Medulla oblongata (tissue), 1 donor: ENCODE measurements at regions not wholly inside any gene's neighbourhood (a gene's known extent, or its start where the extent isn't known, plus 50 kb on each side); places are given as distances from the start of the nearest gene placed in this dataset.

ENCODE experiments used
- DNase-seq: peaks from one replicate; pipeline ENCODE4 v3.0.0-alpha.2; 2015; ENCODE audit errors: extremely low spot score

DNA sequence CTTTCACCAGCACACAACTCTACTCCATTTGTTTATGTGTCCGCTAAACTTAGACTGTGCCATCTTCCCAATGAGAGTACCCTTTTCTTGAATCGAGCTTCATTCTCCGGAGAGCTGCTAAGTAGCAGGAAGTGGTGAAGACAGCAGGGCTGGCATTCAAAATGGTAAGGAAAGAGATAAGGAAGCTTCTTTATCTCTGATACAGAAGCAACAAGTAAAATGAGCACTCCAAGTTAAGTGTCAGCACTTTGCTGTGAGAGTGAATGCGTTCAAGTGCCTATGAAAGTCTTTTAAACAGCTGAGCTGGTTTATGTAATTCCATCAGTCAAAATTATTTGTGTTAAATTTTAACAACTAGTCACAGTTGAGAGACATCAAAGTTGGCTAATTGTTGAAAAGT, 386.8 kb upstream of the PTPRD start:
- no peak for DNase-seq

DNA sequence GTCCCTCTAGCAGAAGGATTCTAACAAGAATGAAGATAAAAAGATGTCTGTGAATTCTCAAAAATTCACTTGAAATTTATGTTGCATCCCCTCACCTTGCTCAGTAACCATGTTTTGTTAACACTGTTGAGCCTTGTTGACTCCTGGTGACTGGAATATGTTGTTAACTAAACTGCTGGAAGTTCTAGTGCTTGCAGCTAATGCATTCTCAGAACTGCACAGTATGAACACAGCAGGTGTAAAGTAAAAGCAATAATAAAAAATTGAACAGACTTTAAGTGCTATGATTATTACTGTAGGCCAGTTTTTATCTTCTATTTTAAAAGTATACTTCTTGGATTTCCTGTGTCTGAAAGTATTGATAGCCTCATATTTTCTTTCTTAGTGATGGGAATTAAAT, 388.7 kb upstream of the PTPRD start:
- no peak for DNase-seq

DNA sequence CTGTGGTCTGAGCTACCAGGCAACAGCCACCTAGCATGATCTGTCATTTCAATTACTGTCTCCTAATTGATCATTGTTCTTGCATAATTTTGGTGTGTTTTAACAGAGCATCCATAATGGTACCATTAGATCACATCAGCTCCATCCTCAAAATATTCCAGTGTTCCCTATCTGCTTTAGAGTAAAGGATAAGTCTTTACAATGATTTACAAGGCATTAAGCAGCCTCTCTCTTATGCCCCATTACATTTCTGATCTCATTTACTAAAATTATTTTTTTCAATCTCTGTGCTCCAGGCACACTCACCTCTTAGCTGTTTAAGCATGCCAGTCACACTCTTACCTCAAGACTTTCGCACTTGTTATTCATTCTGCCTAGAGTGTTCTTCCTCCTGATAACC, 389.9 kb upstream of the PTPRD start:
- no peak for DNase-seq

DNA sequence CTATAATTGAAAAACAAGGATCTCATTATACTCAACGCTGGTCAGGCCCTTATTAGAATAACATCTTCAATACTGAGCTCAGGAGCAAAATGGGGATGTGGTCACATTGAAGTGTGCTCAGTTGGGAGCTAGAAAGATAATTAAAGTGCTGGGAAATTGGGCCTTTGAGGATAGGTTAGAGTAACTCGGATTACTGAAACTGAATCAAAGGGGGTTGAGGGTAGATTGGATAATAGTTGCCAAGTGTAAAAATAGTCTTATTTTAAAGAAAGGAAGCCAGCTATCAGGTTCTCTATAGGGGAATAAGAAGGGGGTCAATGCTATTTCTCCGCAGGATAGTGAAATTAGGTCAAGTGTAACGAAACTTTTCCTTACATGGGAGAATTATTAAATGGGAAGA, 391.0 kb upstream of the PTPRD start:
- no peak for DNase-seq

DNA sequence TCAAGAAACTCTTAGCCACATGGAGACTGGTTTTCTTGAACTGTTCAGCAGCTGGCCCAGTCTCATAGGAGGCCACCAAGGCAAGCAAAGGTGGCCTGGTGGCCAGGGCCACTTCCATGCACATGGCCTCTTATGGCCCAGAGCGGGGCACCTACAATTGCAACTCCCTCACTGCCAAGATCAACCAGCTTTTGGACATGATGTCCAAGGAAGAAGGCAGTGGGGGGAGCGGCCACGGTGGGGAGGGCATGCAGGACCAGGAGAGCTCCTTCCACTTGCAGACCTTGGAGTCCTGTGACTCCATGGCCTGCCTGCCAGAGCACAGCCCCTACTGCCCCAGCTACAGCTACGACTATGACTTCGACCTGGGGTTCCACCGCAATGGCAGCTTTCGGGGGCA, 398.9 kb upstream of the PTPRD start:
- DNase-seq, result no peak

DNA sequence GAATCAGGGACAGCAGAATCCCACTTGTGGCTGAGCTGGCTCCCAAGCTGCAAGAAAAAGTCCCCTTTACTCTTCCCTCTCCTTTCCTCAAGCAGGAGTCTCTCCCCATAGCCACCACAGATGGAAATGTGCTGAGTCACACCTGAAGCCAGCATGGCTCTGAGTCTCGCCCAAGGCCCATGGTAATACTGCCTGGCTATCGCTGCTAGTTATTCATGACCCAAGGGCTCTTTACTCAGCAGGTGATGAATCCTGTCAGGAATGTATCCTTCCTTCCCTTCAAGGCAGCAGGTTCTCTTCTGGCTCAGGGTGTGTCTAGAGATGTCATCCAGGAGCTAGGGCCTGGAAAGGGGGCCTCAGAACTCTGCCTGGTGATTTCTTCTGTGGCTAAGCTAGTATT, 403.3 kb upstream of the PTPRD start:
- DNase-seq, result no peak

DNA sequence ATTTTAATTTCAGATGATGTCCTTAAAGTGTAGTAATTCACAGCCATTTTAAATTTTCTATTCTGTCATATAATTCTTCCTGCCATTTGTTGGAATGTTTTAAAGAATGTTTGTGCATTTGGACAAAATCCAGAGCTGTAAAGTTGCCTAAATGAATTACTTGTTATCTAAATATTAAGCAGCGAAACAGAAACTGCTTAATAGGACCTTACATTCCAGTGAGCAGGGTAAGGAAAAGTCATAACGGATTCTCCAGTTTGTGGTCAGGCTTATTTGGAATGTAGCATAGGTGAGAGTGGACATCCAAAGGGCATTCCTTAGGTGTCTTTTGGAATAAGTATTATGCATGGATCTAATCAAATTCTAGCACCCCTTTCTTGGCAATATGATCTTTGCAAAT, 410.4 kb upstream of the PTPRD start:
- no peak for DNase-seq

DNA sequence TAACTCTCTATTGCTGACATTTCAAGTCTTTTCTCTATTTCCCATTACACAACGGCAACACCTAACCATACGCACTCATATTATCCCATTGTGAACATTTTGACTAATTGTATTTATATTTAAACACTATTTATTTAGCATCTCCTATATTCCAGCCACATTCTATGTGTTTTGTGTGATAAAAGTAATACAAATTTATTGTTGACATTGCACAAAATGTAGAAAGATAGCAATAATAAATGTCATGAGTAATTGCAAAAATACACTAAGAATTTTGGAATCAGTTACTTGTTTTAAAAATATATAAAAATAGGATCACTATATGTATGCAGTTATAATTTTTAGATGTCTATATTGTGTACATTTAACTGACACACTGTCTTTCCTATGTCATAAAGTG, 413.0 kb upstream of the PTPRD start:
- no peak for DNase-seq

DNA sequence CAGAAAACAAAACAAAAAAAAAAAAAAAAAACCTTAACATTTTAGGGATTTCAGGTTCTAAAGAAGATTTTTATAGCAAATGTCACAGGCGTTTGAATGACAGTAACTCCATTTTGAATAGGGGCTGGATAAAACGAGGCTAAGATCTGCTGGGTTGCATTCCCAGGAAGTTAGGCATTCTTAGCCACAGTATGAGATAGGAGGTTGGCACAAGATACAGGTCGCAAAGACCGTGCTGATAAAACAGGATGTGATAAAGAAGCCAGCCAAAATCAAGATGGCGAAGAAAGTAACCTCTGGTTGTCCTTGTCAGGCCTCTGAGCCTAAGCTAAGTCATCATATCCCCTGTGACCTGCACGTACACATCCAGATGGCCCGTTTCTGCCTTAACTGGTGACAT, 425.6 kb upstream of the PTPRD start:
- DNase-seq, result no peak

DNA sequence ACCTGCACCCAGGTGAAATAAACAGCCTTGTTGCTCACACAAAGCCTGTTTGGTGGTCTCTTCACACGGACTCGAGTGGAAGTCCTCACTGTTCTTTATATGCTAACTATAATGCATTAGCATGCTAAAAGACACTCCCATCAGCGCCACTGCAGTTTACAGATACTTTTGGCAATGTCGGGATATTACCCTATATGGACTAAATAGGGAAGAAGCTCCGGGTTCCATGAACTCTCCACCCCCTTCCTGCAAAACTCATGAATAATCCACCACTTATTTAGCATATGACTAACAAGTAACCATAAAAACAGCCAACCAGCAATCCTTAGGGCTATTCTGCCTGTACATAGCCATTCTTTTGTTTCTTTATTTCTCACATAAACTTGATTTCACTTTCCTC, 426.2 kb upstream of the PTPRD start:
- no peak for DNase-seq

DNA sequence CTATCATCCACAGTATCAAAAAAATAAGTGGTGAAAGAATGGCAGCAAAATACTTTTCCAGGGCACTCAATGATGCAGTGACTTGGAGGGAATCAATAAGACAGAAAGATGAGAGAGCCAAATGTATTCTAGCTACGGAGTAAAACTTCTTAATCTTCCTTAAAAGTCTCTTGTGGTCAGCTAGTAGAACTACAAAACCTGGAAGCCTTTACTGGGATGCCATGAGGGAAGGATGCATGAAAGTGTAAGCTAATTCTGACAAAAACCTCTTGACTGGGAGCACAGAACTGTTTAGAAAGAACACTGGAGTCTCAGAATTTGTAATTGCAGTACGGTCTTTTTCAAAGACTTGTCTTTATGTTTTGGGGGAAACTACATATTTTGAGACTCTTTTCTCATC, 432.8 kb upstream of the PTPRD start:
- DNase-seq, result no peak

DNA sequence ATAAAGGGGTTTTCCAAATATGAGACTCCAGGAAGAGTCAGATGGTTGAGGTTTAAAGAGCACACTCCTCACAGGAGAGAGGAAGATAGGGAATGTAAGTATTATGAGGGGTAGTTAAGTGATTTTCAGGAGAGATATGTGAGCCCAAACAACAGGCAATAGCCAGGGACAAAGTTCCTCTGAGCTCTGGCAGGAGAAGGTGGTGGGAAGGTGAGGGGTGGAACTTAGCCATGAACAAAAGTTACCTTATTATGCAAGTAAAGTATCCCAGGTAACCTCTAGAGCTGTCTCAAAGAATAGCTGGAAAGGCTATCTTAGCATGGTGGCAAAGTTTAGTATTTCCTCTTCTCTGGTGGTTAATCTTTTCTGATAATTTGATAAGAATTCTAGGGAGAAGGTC, 450.5 kb upstream of the PTPRD start:
- DNase-seq, result no peak

DNA sequence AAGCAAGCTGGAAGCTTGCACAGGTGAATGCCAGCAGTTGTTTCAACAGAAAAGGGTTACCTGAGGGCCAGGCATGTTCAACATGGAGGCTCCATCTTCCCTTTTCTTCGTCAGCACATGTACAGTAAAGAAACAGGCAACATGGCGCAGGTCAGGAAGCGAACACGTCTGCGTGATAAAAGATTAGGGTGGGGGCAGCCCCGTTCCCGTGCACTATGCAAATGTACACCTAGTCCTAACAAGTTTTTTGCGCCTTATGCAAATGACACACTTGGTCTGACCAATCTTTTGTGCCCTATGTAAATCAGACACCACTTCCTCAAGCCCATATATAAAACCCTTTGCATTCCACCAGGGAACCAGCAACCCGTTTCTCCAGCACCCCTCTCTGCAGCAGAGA, 452.1 kb upstream of the PTPRD start:
- DNase-seq, result no peak

DNA sequence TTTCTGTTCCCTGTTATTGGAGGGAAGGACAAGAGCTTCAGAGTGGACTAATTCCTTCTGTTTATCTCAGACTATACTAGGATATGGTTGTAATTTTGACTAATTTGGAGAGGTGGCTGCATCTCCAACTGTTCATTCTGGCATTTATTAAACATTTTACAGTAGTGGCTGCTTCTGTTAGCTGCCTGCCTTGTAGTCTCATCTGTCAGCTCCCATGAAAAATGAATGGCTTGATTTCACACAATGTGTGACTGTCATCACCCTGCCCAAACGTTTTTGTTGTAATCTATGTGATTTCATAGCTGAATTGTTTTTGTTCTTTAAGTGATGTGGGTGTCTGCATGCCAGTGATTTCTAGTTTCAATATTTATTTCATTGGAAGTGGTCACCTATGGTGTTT, 459.4 kb upstream of the PTPRD start:
- no peak for DNase-seq

DNA sequence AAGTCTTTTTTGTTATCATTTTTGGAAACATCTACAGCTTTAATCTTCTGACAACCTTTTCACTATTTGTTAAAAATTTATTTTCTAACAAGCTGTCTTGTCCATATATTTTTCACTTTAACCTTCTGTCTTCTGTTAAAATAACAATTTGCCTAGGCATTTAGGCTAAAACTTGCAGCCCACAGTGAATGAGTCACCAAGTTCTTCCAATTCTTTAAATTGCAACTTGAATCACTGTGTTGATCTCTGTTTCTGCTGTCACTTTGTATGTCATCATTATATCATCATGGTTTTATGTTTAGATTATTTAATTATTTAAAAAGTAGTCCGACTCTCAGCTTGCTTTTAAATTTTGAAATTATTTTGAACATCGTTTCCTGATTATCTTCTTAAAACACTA, 473.8 kb upstream of the PTPRD start:
- DNase-seq, result no peak

DNA sequence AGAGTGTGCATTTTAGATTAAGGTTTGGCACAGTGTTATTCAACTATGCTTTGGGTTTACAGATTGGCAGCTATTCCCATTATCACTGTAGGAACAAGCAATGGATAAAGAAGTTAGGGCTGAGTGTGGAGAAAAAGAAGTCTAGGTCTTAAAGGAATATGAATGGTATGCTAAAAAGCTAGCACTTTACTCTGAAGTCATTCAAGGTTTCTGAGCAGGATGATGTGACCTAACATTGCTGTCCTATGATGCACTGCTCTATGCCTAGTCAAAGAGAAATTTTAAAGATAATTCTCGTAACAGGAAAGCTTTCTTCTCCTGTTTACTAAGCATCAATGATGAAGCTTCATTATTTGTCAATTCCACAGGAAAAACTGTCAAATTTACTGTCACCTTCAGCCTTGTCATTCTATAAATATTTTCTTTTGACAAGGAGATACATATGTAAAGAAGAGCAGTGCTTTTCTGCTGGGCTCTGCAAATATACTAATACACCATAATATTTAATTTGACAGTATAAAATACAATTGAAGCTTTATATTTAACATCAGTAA, 476.1 kb upstream of the PTPRD start:
- DNase-seq, result no peak

DNA sequence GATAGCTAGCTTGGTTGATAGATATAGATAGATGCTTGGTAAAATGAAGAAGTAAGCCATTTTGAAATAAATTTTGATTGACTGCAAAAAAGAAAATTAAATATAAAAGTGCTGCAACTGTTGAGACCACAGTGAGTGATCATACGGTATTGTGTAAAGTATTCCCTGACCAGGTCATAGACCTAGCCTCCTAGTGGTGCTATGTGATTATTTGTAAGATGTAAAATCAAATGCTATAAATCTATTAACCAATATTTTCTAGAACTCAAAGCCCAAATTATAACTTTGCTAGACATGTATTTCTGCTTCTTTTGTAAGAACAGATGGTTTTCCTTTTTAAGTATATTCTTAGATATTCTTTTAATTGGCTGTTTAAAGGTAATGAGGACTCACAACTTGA, 480.2 kb upstream of the PTPRD start:
- DNase-seq, result no peak

DNA sequence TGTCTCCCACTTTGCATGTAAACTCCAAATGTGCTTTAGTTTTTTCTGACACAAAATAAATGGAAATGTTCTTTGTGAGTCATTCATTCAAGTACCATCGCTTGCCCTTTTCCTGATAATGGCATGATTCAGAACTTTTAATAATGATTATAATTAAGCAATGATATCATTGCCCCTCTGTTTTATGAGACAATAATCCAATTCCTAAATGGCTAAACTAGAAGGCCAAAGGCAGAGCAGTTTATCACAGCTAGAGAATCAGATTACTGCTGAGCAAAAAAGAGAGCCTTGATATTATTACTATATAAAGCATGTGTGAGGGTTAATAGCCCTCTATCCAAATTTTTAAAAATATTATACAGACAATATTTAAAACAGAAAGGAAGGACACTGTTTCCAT, 484.2 kb upstream of the PTPRD start:
- DNase-seq, result no peak

DNA sequence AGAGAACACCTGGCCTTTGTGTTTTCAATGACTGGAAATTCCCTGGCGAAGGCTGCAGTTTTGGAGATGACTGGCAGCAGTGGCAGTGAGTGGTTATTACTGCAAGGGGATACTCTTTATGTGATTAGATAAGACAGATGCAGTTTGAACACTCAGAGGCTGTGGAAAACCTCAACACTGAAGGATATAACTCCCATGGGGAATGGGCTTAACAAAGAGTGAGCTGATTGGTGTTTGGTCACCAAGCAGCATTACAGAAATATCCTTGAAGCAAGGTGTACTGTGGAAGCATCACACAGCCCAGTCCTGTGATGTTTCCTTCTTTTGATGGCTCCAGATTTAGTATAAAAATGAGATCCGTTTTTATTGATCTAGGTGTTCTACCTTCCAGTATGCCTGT, 490.7 kb upstream of the PTPRD start:
- no peak for DNase-seq

DNA sequence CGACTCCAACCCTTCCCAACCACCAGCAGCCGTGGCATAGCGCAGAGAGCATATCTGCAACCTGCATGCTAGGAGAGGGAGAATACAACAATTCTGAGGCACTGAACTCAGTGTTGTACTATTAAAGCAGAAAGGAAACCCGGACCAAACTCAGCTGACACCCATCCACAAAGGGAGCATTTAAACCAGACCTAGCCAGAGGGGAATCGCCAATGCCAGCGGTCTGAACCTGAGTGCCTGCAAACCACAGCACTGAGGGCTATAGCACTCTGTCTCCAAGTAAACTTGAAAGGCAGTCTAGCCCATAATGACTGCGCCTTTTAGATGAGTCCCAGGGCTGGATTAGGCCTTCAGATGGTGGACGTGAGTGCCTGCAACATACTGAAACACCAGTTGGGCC, 494.4 kb upstream of the PTPRD start:
- DNase-seq, result no peak

DNA sequence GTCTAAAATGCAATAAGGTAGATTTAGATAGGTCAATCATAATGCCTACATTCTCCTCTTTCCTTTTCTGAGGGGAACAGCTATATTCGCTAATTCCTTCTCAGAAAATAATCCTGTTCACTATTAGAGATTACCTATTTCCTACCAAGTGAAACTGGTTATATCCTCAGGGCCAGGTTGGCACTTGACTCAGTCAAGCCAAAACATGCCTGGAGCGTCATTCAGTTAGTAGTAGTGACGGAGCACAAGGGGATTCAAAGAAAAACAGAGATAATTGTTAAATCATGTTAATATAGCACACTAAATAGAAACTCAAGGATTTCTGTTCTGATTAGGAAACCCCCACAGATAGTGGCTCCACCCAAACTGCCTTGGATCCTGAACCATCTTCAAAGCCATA, 515.4 kb upstream of the PTPRD start:
- no peak for DNase-seq

DNA sequence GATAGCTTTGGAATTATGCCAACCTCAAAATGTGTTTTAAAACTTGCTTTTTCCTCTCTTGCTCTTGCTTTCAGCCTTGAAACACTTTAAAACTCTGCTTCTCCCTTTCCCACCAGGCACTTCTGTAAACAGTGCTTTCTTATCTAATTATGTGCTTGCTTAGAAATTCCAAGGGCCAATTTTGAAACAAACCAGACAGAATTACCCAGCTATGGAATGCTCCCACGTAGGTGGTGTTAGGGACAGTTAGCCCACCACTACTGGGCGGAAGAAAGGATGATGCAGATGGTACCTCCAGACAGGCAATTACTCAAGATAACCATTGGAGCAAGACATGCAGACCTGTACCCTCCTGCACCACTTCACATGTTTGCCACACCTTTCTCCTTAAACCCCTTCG, 523.0 kb upstream of the PTPRD start:
- DNase-seq, result no peak

DNA sequence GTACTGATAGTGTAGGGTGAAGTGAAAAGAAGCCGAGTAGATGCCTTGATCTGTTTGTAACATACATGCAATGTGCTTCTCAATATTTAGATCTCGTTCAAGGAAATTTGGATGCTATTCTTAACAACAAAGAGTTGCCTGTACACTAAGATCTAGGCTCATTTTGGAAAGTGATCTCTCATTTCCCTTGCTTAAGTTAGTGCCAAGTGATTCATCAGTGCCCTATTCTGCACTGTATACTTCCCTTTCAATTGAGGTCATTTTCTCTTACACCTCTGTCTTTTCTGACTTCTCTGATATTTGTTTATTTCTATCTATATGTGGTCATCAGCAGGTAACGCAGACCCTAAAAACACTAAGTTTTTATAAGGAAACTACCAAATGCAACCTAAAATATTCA, 528.6 kb upstream of the PTPRD start:
- DNase-seq, result no peak

DNA sequence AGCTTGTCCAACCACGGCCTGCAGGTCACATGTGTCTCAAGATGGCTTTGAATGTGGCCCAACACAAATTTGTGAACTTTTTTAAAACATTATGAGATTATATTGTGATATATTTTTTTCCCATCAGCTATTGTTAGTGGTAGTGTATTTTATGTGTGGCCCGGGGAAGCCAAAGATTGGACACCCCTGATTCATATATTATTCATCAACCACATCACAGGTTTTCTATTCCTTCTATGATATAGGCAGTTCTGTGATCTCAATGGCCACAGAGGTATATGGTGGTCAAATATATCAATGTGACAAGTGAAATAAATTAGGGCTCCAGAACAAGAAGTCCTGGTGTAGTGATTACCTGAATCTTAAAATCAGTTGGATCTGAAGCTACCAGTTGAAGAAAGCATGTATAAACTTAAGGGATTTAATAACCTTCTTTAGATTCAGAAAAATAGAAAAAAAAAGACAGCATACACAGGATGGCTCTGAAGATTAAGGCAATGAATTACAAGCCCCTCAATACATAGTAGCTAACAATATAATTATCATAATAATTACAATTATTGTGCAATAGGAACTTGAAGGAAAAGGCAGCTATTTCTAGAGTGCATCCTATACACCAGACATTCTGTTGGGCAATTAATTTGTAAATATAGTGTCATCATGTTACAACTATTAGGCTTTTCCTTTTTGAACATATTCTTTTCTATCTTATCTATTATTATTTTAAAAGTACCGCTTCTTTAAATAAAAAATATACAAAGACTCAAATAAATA, 530.4 kb upstream of the PTPRD start:
- DNase-seq, result no peak
